Osteoblast (primary cell): ENCODE measurements at regions not wholly inside any gene's neighbourhood (a gene's known extent, or its start where the extent isn't known, plus 50 kb on each side); places are given as distances from the start of the nearest gene placed in this dataset.

Experiments used
- DNase-seq: peaks from one replicate; pipeline ENCODE4 v3.0.0; 2011; ENCODE audit warnings: low spot score, mixed read lengths; ENCODE audit not compliant: insufficient read length; ENCODE audit errors: missing footprints
- H2AFZ ChIP-seq: 2 replicates; pipeline ENCODE4 v1.6.0; 2011; ENCODE audit warnings: mild to moderate bottlenecking, low read length
- H3K27ac ChIP-seq: 2 replicates; pipeline ENCODE4 v1.5.1; 2011; ENCODE audit warnings: mild to moderate bottlenecking, low read depth, low read length, moderate library complexity
- H3K27me3 ChIP-seq: 2 replicates; pipeline ENCODE4 v1.6.0; 2012; ENCODE audit warnings: mild to moderate bottlenecking, control low read depth, inconsistent platforms, low read length, moderate library complexity; ENCODE audit not compliant: insufficient read depth
- H3K36me3 ChIP-seq: 2 replicates; pipeline ENCODE4 v1.5.1; 2011; ENCODE audit warnings: mild to moderate bottlenecking, low read length, control low read depth, moderate library complexity; ENCODE audit not compliant: insufficient read depth
- H3K4me1 ChIP-seq: 2 replicates; pipeline ENCODE4 v1.5.1; 2011; ENCODE audit warnings: mild to moderate bottlenecking, low read length, control low read depth, moderate library complexity; ENCODE audit not compliant: insufficient read depth
- H3K4me2 ChIP-seq: 2 replicates; pipeline ENCODE4 v1.6.0; 2011; ENCODE audit warnings: mild to moderate bottlenecking, low read length; ENCODE audit not compliant: insufficient read depth
- H3K4me3 ChIP-seq: fragments of 200-600 bp; sonication (generic); 3 replicates; pipeline ENCODE4 v1.5.1; 2012; ENCODE audit warnings: mild to moderate bottlenecking, low read length, inconsistent platforms; ENCODE audit not compliant: insufficient read depth
- H3K79me2 ChIP-seq: 2 replicates; pipeline ENCODE4 v1.6.0; 2012; ENCODE audit warnings: mild to moderate bottlenecking, low read length, control low read depth, inconsistent platforms; ENCODE audit not compliant: insufficient read depth
- H3K9me3 ChIP-seq: 2 replicates; pipeline ENCODE4 v1.5.1; 2011; ENCODE audit warnings: low read depth, low read length, control low read depth
- H4K20me1 ChIP-seq: 2 replicates; pipeline ENCODE4 v1.6.0; 2012; ENCODE audit warnings: mild to moderate bottlenecking, low read length, control low read depth; ENCODE audit not compliant: insufficient read depth
- CTCF ChIP-seq: IDR thresholded peaks from 2 replicates; pipeline ENCODE4 v1.5.1; 2011; ENCODE audit warnings: mild to moderate bottlenecking, low read depth, low read length, moderate library complexity; ENCODE audit errors: extremely low read depth

GRCh38 chr13:101003566-101003965, 329.0 kb upstream of the TMTC4 start:
- no peak overlapping the region for H2AFZ ChIP-seq
- H3K79me2 ChIP-seq, result no peaks in the 10 kb centered on the region
- H4K20me1 ChIP-seq, result no peaks in the 10 kb centered on the region
- no peak overlapping the region for H3K27ac ChIP-seq
- H3K27me3 ChIP-seq, result peaks cover 10% of the 10 kb centered on the region
- no peaks in the 10 kb centered on the region for H3K4me1 ChIP-seq
- H3K36me3 ChIP-seq, result no peaks in the 10 kb centered on the region
- H3K4me2 ChIP-seq, result no peak overlapping the region
- H3K9me3 ChIP-seq, result no peaks in the 10 kb centered on the region
- H3K4me3 ChIP-seq, result no peak overlapping the region
- no peak for TF ChIP-seq CTCF
- DNase-seq, result no peak

- Histone ChIP-seq H3K9me3 (no peaks in the 10 kb centered on the region), H3K36me3 (no peaks in the 10 kb centered on the region), H3K79me2 (no peaks in the 10 kb centered on the region), H2AFZ (no peak overlapping the region), H4K20me1 (no peaks in the 10 kb centered on the region), H3K4me2 (no peak overlapping the region), H3K27ac (no peak overlapping the region), H3K27me3 (peaks cover 2% of the 10 kb centered on the region), H3K4me1 (no peaks in the 10 kb centered on the region), H3K4me3 (no peak overlapping the region)
- TF ChIP-seq CTCF, result no peak
- no peak for DNase-seq
These were observed 314.8 kb upstream of the TMTC4 start for GRCh38 chr13:100989392-100989791.

GRCh38 chr13:100988921-100989320, 314.3 kb upstream of the TMTC4 start:
- TF ChIP-seq CTCF, result no peak
- Histone ChIP-seq H3K27ac (no peak overlapping the region), H3K4me2 (no peak overlapping the region), H3K9me3 (no peaks in the 10 kb centered on the region), H3K4me3 (no peak overlapping the region), H3K27me3 (peaks cover 2% of the 10 kb centered on the region), H3K79me2 (no peaks in the 10 kb centered on the region), H3K36me3 (no peaks in the 10 kb centered on the region), H4K20me1 (no peaks in the 10 kb centered on the region), H3K4me1 (no peaks in the 10 kb centered on the region), H2AFZ (no peak overlapping the region)
- peak; percentile 62 for DNase-seq

- Histone ChIP-seq H3K27ac (no peak overlapping the region), H3K4me2 (no peak overlapping the region), H3K4me1 (no peaks in the 10 kb centered on the region), H3K9me3 (no peaks in the 10 kb centered on the region), H2AFZ (peak overlapping the region; percentile 58), H3K27me3 (peaks cover 2% of the 10 kb centered on the region), H4K20me1 (no peaks in the 10 kb centered on the region), H3K36me3 (no peaks in the 10 kb centered on the region), H3K4me3 (no peak overlapping the region), H3K79me2 (no peaks in the 10 kb centered on the region)
- DNase-seq, result peak; percentile 77
- TF ChIP-seq CTCF, result peak; percentile 55
These were observed 313.4 kb upstream of the TMTC4 start for GRCh38 chr13:100987948-100988347.
